ENCODE measurements at regions not wholly inside any gene's neighbourhood (a gene's known extent, or its start where the extent isn't known, plus 50 kb on each side); places are given as distances from the start of the nearest gene placed in this dataset.

- TF ChIP-seq POLR2A (IDR thresholded peaks at IDR 0.05) (no peak), CTCF (IDR thresholded peaks at IDR 0.05) (no peak), EP300 (IDR thresholded peaks at IDR 0.05) (no peak), POLR2AphosphoS5 (IDR thresholded peaks at IDR 0.05) (no peak)
- no peak for ATAC-seq (ENCODE audit: low FRiP score in 2 of 2)
- Histone ChIP-seq H3K9me3 (no peaks in the 10 kb centered on the region), H3K4me1 (no peaks in the 10 kb centered on the region), H3K4me3 (no peak overlapping the region), H3K27me3 (no peaks in the 10 kb centered on the region), H3K36me3 (no peaks in the 10 kb centered on the region), H3K27ac (no peak overlapping the region)
- no peak for DNase-seq
These were observed 361.8 kb upstream of the PIK3C3 start for GRCh38 chr18:41593171-41593675.

- Histone ChIP-seq H3K4me3 (no peak overlapping the region), H3K4me1 (no peaks in the 10 kb centered on the region), H3K36me3 (no peaks in the 10 kb centered on the region), H3K9me3 (no peaks in the 10 kb centered on the region), H3K27me3 (no peaks in the 10 kb centered on the region), H3K27ac (no peak overlapping the region)
- 38 to 52% methylated on average over 1 of the region's 1 CpG for WGBS, 2 donors
- ATAC-seq (ENCODE audit: low FRiP score in 2 of 2) (no peak), DNase-seq (no peak)
- no peak for TF ChIP-seq POLR2AphosphoS5 (IDR thresholded peaks at IDR 0.05)
- TF ChIP-seq EP300 (IDR thresholded peaks at IDR 0.05) = no peak
- TF ChIP-seq CTCF (IDR thresholded peaks at IDR 0.05) = no peak
- TF ChIP-seq POLR2A (IDR thresholded peaks at IDR 0.05) = no peak
These were observed 367.1 kb upstream of the PIK3C3 start for GRCh38 chr18:41587976-41588375.

- ATAC-seq (ENCODE audit: low FRiP score in 2 of 2) (no peak), DNase-seq (no peak)
- Histone ChIP-seq H3K4me1 (no peaks in the 10 kb centered on the region), H3K27me3 (no peaks in the 10 kb centered on the region), H3K36me3 (no peaks in the 10 kb centered on the region), H3K4me3 (no peak overlapping the region), H3K9me3 (no peaks in the 10 kb centered on the region), H3K27ac (no peak overlapping the region)
- WGBS, 2 donors = 79 to 100% methylated on average over 2 of the region's 2 CpGs
- TF ChIP-seq POLR2AphosphoS5 (IDR thresholded peaks at IDR 0.05) (no peak), POLR2A (IDR thresholded peaks at IDR 0.05) (no peak), CTCF (IDR thresholded peaks at IDR 0.05) (no peak), EP300 (IDR thresholded peaks at IDR 0.05) (no peak)
These were observed 369.5 kb upstream of the PIK3C3 start for GRCh38 chr18:41585512-41585911.

GRCh38 chr18:41579185-41579584, 375.8 kb upstream of the PIK3C3 start:
- H3K27ac ChIP-seq = no peak overlapping the region
- no peaks in the 10 kb centered on the region for H3K4me1 ChIP-seq
- TF ChIP-seq POLR2A (IDR thresholded peaks at IDR 0.05) = no peak
- TF ChIP-seq POLR2AphosphoS5 (IDR thresholded peaks at IDR 0.05) = no peak
- ATAC-seq (ENCODE audit: low FRiP score in 2 of 2) (no peak), DNase-seq (no peak)
- WGBS, 2 donors = 41 to 55% methylated on average over 1 of the region's 1 CpG
- H3K27me3 ChIP-seq = no peaks in the 10 kb centered on the region
- H3K9me3 ChIP-seq = no peaks in the 10 kb centered on the region
- H3K4me3 ChIP-seq = no peak overlapping the region
- no peaks in the 10 kb centered on the region for H3K36me3 ChIP-seq

GRCh38 chr18:41577529-41577928, 377.5 kb upstream of the PIK3C3 start:
- H3K4me1 ChIP-seq = no peaks in the 10 kb centered on the region
- TF ChIP-seq POLR2A (IDR thresholded peaks at IDR 0.05) (no peak), POLR2AphosphoS5 (IDR thresholded peaks at IDR 0.05) (no peak), EP300 (IDR thresholded peaks at IDR 0.05) (no peak), CTCF (IDR thresholded peaks at IDR 0.05) (no peak)
- DNase-seq (no peak), ATAC-seq (ENCODE audit: low FRiP score in 2 of 2) (no peak)
- H3K4me3 ChIP-seq = no peak overlapping the region
- H3K27ac ChIP-seq = no peak overlapping the region
- H3K9me3 ChIP-seq = no peaks in the 10 kb centered on the region
- H3K27me3 ChIP-seq = no peaks in the 10 kb centered on the region
- H3K36me3 ChIP-seq = no peaks in the 10 kb centered on the region
